IMR-90 (cell line): ENCODE measurements at regions not wholly inside any gene's neighbourhood (a gene's known extent, or its start where the extent isn't known, plus 50 kb on each side); places are given as distances from the start of the nearest gene placed in this dataset.

Experiments
- ATAC-seq: fragments of 200-7000 bp; cut with Tn5 transposase; 2 replicates; pipeline ENCODE4 v1.9.1; 2020; ENCODE audit warnings: low read depth, mild to moderate bottlenecking, moderate library complexity
- BruUV-seq: library from RNA; stranded (reverse); fragments of 400-500 nt; replicated peaks from 2 replicates; lab custom pipeline; 2021; lab: Mats Ljungman, UMichigan
- CTCF ChIA-PET: fragments of 300-600 bp; formaldehyde crosslinking; extraction: SDS; loops from one replicate; lab custom pipeline; 2021; ENCODE audit warnings: antibody characterized with exemption; lab: Yijun Ruan, JAX
- POLR2A ChIA-PET: fragments of 300-600 bp; sonication (Branson Sonifier 250); formaldehyde crosslinking; loops from one replicate; lab custom pipeline; 2022; ENCODE audit warnings: antibody characterized with exemption; ENCODE audit not compliant: unreplicated experiment; lab: Charles Lee
- DNase-seq: peaks from one replicate; pipeline ENCODE4 v3.0.0; 2013
- H2AFZ ChIP-seq: replicated peaks from 2 replicates; pipeline ENCODE3; 2013; ENCODE audit warnings: low read length, mild to moderate bottlenecking; ENCODE audit not compliant: poor library complexity
- H2AK5ac ChIP-seq: 2 replicates; pipeline ENCODE4 v1.6.1; 2013; ENCODE audit warnings: low read depth, low read length, inconsistent platforms
- H2AK9ac ChIP-seq: replicated peaks from 2 replicates; pipeline ENCODE3; 2013; ENCODE audit warnings: mild to moderate bottlenecking, low read depth, low read length, moderate library complexity; ENCODE audit not compliant: poor library complexity
- H2BK120ac ChIP-seq: 2 replicates; pipeline ENCODE4 v1.6.1; 2013; ENCODE audit warnings: low read depth, low read length, inconsistent platforms
- H2BK15ac ChIP-seq: 3 replicates; pipeline ENCODE4 v1.6.1; 2013; ENCODE audit warnings: low read depth, low read length, inconsistent platforms
- H2BK20ac ChIP-seq: 2 replicates; pipeline ENCODE4 v1.6.1; 2013; ENCODE audit warnings: low read depth, mild to moderate bottlenecking, inconsistent platforms, low read length, moderate library complexity
- H2BK5ac ChIP-seq: 2 replicates; pipeline ENCODE4 v1.6.1; 2013; ENCODE audit warnings: mild to moderate bottlenecking, low read depth, low read length, inconsistent platforms; ENCODE audit not compliant: poor library complexity, severe bottlenecking
- H3K14ac ChIP-seq: replicated peaks from 2 replicates; pipeline ENCODE4 v1.6.1; 2013; ENCODE audit warnings: low read depth, low read length, inconsistent platforms
- H3K18ac ChIP-seq: 2 replicates; pipeline ENCODE4 v1.6.1; 2013; ENCODE audit warnings: low read depth, low read length, control low read depth
- H3K23ac ChIP-seq: 2 replicates; pipeline ENCODE4 v1.6.1; 2013; ENCODE audit warnings: low read depth, low read length, inconsistent platforms
- H3K27ac ChIP-seq: 2 replicates; pipeline ENCODE4 v1.5.1; 2013; ENCODE audit warnings: mild to moderate bottlenecking, control low read depth, low read length; ENCODE audit not compliant: insufficient read depth
- H3K27me3 ChIP-seq: 2 replicates; pipeline ENCODE4 v1.6.1; 2013; ENCODE audit warnings: low read length; ENCODE audit not compliant: control insufficient read depth, insufficient read depth
- H3K36me3 ChIP-seq: 2 replicates; pipeline ENCODE4 v1.6.1; 2013; ENCODE audit warnings: low read length, mixed read lengths; ENCODE audit not compliant: control insufficient read depth, insufficient read depth
- H3K4ac ChIP-seq: 2 replicates; pipeline ENCODE4 v1.6.1; 2013; ENCODE audit warnings: low read depth, low read length, inconsistent platforms
- H3K4me1 ChIP-seq: 2 replicates; pipeline ENCODE4 v1.6.1; 2013; ENCODE audit warnings: low read length, mixed read lengths; ENCODE audit not compliant: control insufficient read depth, insufficient read depth
- H3K4me2 ChIP-seq: 2 replicates; pipeline ENCODE4 v1.6.1; 2013; ENCODE audit warnings: low read depth, mild to moderate bottlenecking, control low read depth, low read length, moderate library complexity
- H3K4me3 ChIP-seq: 2 replicates; pipeline ENCODE4 v1.5.1; 2013; ENCODE audit warnings: low read depth, mild to moderate bottlenecking, control low read depth, low read length, moderate library complexity; ENCODE audit not compliant: insufficient read depth
- H3K56ac ChIP-seq: 2 replicates; pipeline ENCODE4 v1.6.1; 2013; ENCODE audit warnings: low read length, inconsistent platforms; ENCODE audit not compliant: insufficient read depth; ENCODE audit errors: extremely low read depth
- H3K79me1 ChIP-seq, 2 experiments: 2 replicates each; pipeline ENCODE4 v1.6.1; 2013; ENCODE audit warnings: low read length in 2 of 2, inconsistent platforms in 1 of 2, low read depth in 1 of 2
- H3K9ac ChIP-seq: 2 replicates; pipeline ENCODE4 v1.6.1; 2013; ENCODE audit warnings: low read depth, low read length, control low read depth
- H3K9me1 ChIP-seq: 2 replicates; pipeline ENCODE4 v1.6.1; 2013; ENCODE audit warnings: low read length, inconsistent platforms; ENCODE audit not compliant: insufficient read depth
- H3K9me3 ChIP-seq: 2 replicates; pipeline ENCODE4 v1.6.1; 2013; ENCODE audit warnings: low read length; ENCODE audit not compliant: control insufficient read depth, insufficient read depth
- H4K20me1 ChIP-seq: 2 replicates; pipeline ENCODE4 v1.6.1; 2013; ENCODE audit warnings: low read length, inconsistent platforms; ENCODE audit not compliant: insufficient read depth
- H4K5ac ChIP-seq: 2 replicates; pipeline ENCODE4 v1.6.1; 2013; ENCODE audit warnings: mild to moderate bottlenecking, low read depth, low read length, control low read depth
- H4K8ac ChIP-seq, 2 experiments: 2 replicates each; pipeline ENCODE4 v1.6.1; 2013; ENCODE audit warnings: low read depth in 2 of 2, low read length in 2 of 2, control low read depth in 1 of 2, inconsistent platforms in 1 of 2
- H4K91ac ChIP-seq: 2 replicates; pipeline ENCODE4 v1.6.1; 2013; ENCODE audit warnings: low read depth, low read length, inconsistent platforms; ENCODE audit not compliant: insufficient read depth
- CEBPB ChIP-seq: IDR thresholded peaks from 2 replicates; pipeline ENCODE4 v1.6.1; 2012; ENCODE audit warnings: low read depth, low read length, improper control_type of control experiment
- CTCF ChIP-seq: conservative IDR thresholded peaks from 2 replicates; pipeline ENCODE4 v1.5.1; 2012; ENCODE audit warnings: mild to moderate bottlenecking, low read depth, low read length, improper control_type of control experiment
- RAD21 ChIP-seq: IDR thresholded peaks from 2 replicates; pipeline ENCODE4 v1.6.1; 2012; ENCODE audit warnings: low read length, improper control_type of control experiment
- RCOR1 ChIP-seq: IDR thresholded peaks from 2 replicates; pipeline ENCODE4 v1.6.1; 2012; ENCODE audit warnings: mild to moderate bottlenecking, low read length, improper control_type of control experiment; ENCODE audit not compliant: insufficient replicate concordance
- WGBS, 2 experiments: methylation state at CpG; one replicate each; pipeline versions ENCODE4 v1.1.5 to v1.1.7; 2013; ENCODE audit warnings: missing lambda C conversion rate in 2 of 2; ENCODE audit not compliant: insufficient read length in 1 of 2; ENCODE audit errors: extremely low coverage in 2 of 2; 5-methylcytosine and 5-hydroxymethylcytosine counted together
- dilution Hi-C: fragments of 300-500 bp; cut with HindIII; formaldehyde crosslinking; loops from one replicate; pipeline ENCODE4 v1.14.3; 2018; ENCODE audit warnings: low sequenced_read_pairs; ENCODE audit not compliant: unreplicated experiment
- in situ Hi-C: fragments of 300-500 bp; cut with MboI; formaldehyde crosslinking; loops from 3 replicates; pipeline ENCODE4 v1.14.3; 2019; ENCODE audit warnings: low sequenced_read_pairs, inconsistent platforms, mixed read lengths
- intact Hi-C: fragments of 100-400 bp; cut with micrococcal nuclease; formaldehyde crosslinking; loops from 2 replicates; pipeline ENCODE4 v1.10.0; 2022

GRCh38 chr2:200253639-200254038 lies 52.9 kb upstream of the SPATS2L start:
- CTCF ChIA-PET: interaction anchor here (0.6 kb wide), 1 partner anchor 393 kb away, joined by 3 read pairs; no protein-coding TSS in a partner anchor
- peak overlapping the region; percentile 81; the same call in 2 of the 3 replicates for H2BK15ac ChIP-seq
- intact Hi-C loops: loop anchor here (2.0 kb wide), 1 partner anchor 53 kb away; the partner anchor contains the start of gene SPATS2L

More at GRCh38 chr2:200253639-200254038, 52.9 kb upstream of the SPATS2L start:
- Histone ChIP-seq H4K91ac (peak overlapping the region; percentile 64), H3K27me3 (no peaks in the 10 kb centered on the region), H3K4me2 (0 out of 2 replicates have a peak overlapping the region, but pooled peaks have one; percentile 4), H3K36me3 (no peaks in the 10 kb centered on the region), H2AK9ac (peak overlapping the region; percentile 48), H3K4ac (peak overlapping the region; percentile 74), H3K79me1 (no peaks in the 10 kb centered on the region), H3K27ac (peak overlapping the region; percentile 11; the same call in 1 of the 2 replicates), H3K9me3 (no peaks in the 10 kb centered on the region), H2BK20ac (peak overlapping the region; percentile 67), H4K8ac (peak overlapping the region in 1 of 2 experiments; percentile 20; a peak in 1 of 4 replicates), H2AK5ac (peak overlapping the region; percentile 78), H3K23ac (peak overlapping the region; percentile 25; the same call in 1 of the 2 replicates), H3K4me3 (no peak overlapping the region), H4K20me1 (no peaks in the 10 kb centered on the region), H3K18ac (peak overlapping the region; percentile 72), H2BK120ac (peak overlapping the region; percentile 67), H3K9ac (no peak overlapping the region), H3K9me1 (peaks cover 15% of the 10 kb centered on the region), H3K4me1 (peaks cover 18% of the 10 kb centered on the region), H3K56ac (no peak overlapping the region), H4K5ac (peak overlapping the region; percentile 65), H2AFZ (peak overlapping the region; percentile 6), H2BK5ac (no peak overlapping the region), H3K14ac (peak overlapping the region; percentile 48)
- in situ Hi-C loops: no loop called here
- peak; percentile 45; the same call in 1 of the 2 replicates for ATAC-seq
- POLR2A ChIA-PET: no interaction called here
- TF ChIP-seq RCOR1 (no peak), CEBPB (no peak), CTCF (no peak), RAD21 (no peak)
- dilution Hi-C loops: no loop called here
- WGBS, 2 experiments: 63% methylated on average over 1 of the region's 2 CpGs; no CpG with 5 or more reads in 1 of the 2 experiments
- no TSS peak for BruUV-seq
- DNase-seq: peak; percentile 78
